Activated CD4-positive, CD25-positive, alpha-beta regulatory T cell (primary cell): ENCODE measurements at regions not wholly inside any gene's neighbourhood (a gene's known extent, or its start where the extent isn't known, plus 50 kb on each side); places are given as distances from the start of the nearest gene placed in this dataset.
"Not testable (repeated sequence)": the region's sequence is repeated elsewhere in the genome, so short reads cannot be mapped to it uniquely, and the experiment has no call there.

Experiments
- DNase-seq, 4 experiments: peaks; one replicate each; lab custom pipeline; 2025; lab: John Stamatoyannopoulos, UW

GRCh38 chr1:234776876-234777855 is 167.2 kb upstream of the IRF2BP2 start:
- no peak for DNase-seq

GRCh38 chr1:234776256-234776875 is 166.4 kb upstream of the IRF2BP2 start:
- no peak for DNase-seq

- no peak for DNase-seq
Measured at GRCh38 chr1:234775477-234776246, 165.7 kb upstream of the IRF2BP2 start.

- no peak for DNase-seq
Measured at GRCh38 chr1:234774971-234775370, 165.0 kb upstream of the IRF2BP2 start.

GRCh38 chr1:234773936-234774677 is 164.1 kb upstream of the IRF2BP2 start:
- DNase-seq = no peak

- peak; percentile 47 to 64 (median 60) for DNase-seq
Measured at GRCh38 chr1:234772345-234773147, 162.6 kb upstream of the IRF2BP2 start.

GRCh38 chr1:234771642-234772344 is 161.8 kb upstream of the IRF2BP2 start:
- DNase-seq = no peak

GRCh38 chr1:234770924-234771540 is 161.1 kb upstream of the IRF2BP2 start:
- no peak for DNase-seq

GRCh38 chr1:234769986-234770795 is 160.2 kb upstream of the IRF2BP2 start:
- no peak for DNase-seq

GRCh38 chr1:234769284-234769985 is 159.5 kb upstream of the IRF2BP2 start:
- no peak for DNase-seq

- no peak for DNase-seq
Measured at GRCh38 chr1:234768569-234769283, 158.7 kb upstream of the IRF2BP2 start.

GRCh38 chr1:234768171-234768568 is 158.2 kb upstream of the IRF2BP2 start:
- DNase-seq = no peak

- DNase-seq = no peak
Measured at GRCh38 chr1:234765672-234766071, 155.7 kb upstream of the IRF2BP2 start.

- no peak for DNase-seq
Measured at GRCh38 chr1:234765181-234765580, 155.2 kb upstream of the IRF2BP2 start.

- no peak for DNase-seq
Measured at GRCh38 chr1:234763910-234764309, 153.9 kb upstream of the IRF2BP2 start.

GRCh38 chr1:234763367-234763766 is 153.4 kb upstream of the IRF2BP2 start:
- DNase-seq = no peak

GRCh38 chr1:234762127-234762526 is 152.1 kb upstream of the IRF2BP2 start:
- not testable (repeated sequence) for DNase-seq

GRCh38 chr1:234760303-234760723 is 150.3 kb upstream of the IRF2BP2 start:
- DNase-seq = no peak
